Thyroid gland (tissue), 4 donors: ENCODE measurements at regions not wholly inside any gene's neighbourhood (a gene's known extent, or its start where the extent isn't known, plus 50 kb on each side); places are given as distances from the start of the nearest gene placed in this dataset.

Source experiments
- POLR2A ChIP-seq, 2 donors: fragments of 450-650 bp; IDR thresholded peaks; one replicate each; pipeline ENCODE4 v1.6.1; 2017; ENCODE audit warnings: antibody characterized with exemption in 2 of 2, mild to moderate bottlenecking in 2 of 2, moderate library complexity in 1 of 2
- TF ChIP-seq, protein P1 (sequence below), 6 experiments: fragments of 200-600 bp in 3 of 6; fragments of 450-650 bp in 3 of 6; sonication (generic) in 3 of 6; IDR thresholded peaks; one replicate each; pipeline ENCODE4 v1.5.1; 2016 to 2019; ENCODE audit warnings: antibody characterized with exemption in 6 of 6, mild to moderate bottlenecking in 2 of 6, inconsistent platforms in 1 of 6, moderate library complexity in 1 of 6

DNA sequence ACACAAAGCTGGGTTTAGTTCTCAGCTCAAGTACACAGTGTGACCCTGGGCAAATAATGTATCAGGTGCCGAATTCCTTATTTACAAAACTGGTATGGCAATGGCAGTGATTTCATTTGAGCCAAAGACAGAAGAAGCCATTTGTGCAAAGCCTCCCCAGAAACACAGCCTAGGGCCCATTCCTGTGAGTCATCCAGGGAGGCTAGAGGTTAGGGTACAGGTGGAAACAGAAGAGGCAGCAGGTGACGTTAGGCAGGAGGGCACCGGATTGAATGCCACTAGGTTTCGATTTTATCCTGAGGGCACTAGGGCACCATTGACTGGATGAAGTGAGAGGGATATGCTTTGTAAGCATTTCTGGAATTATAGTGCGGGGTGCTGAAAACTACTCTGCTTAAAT is 766.9 kb upstream of the NR2F2 start:
- TF ChIP-seq, protein P1, sequence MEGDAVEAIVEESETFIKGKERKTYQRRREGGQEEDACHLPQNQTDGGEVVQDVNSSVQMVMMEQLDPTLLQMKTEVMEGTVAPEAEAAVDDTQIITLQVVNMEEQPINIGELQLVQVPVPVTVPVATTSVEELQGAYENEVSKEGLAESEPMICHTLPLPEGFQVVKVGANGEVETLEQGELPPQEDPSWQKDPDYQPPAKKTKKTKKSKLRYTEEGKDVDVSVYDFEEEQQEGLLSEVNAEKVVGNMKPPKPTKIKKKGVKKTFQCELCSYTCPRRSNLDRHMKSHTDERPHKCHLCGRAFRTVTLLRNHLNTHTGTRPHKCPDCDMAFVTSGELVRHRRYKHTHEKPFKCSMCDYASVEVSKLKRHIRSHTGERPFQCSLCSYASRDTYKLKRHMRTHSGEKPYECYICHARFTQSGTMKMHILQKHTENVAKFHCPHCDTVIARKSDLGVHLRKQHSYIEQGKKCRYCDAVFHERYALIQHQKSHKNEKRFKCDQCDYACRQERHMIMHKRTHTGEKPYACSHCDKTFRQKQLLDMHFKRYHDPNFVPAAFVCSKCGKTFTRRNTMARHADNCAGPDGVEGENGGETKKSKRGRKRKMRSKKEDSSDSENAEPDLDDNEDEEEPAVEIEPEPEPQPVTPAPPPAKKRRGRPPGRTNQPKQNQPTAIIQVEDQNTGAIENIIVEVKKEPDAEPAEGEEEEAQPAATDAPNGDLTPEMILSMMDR (IDR thresholded peaks at IDR 0.05), result no peak
- no peak for TF ChIP-seq POLR2A (IDR thresholded peaks at IDR 0.05)
